Spinal cord (tissue), 9 donors: ENCODE measurements at regions not wholly inside any gene's neighbourhood (a gene's known extent, or its start where the extent isn't known, plus 50 kb on each side); places are given as distances from the start of the nearest gene placed in this dataset.
A peak's percentile ranks its signal among the peaks of the same experiment; 100 is the strongest.

ENCODE experiments used
- DNase-seq, 6 donors: peaks; one replicate each; pipeline versions ENCODE4 v3.0.0 to v3.0.0-alpha.2; 2013 to 2015; ENCODE audit warnings: low spot score in 6 of 6, low read depth in 4 of 6
- H3K27ac ChIP-seq: one replicate; pipeline ENCODE4 v1.5.1; 2013; ENCODE audit warnings: low read depth, low read length, control low read depth
- H3K27me3 ChIP-seq: one replicate; pipeline ENCODE4 v1.6.1; 2013; ENCODE audit warnings: low read length; ENCODE audit not compliant: control insufficient read depth, insufficient read depth
- H3K36me3 ChIP-seq: one replicate; pipeline ENCODE4 v1.6.1; 2013; ENCODE audit warnings: low read length; ENCODE audit not compliant: control insufficient read depth, insufficient read depth
- H3K4me1 ChIP-seq: one replicate; pipeline ENCODE4 v1.6.1; 2013; ENCODE audit warnings: low read length; ENCODE audit not compliant: control insufficient read depth, insufficient read depth
- H3K4me3 ChIP-seq: one replicate; pipeline ENCODE4 v1.5.1; 2013; ENCODE audit warnings: low read depth, low read length, control low read depth
- H3K9me3 ChIP-seq: one replicate; pipeline ENCODE4 v1.6.1; 2013; ENCODE audit warnings: low read length; ENCODE audit not compliant: control insufficient read depth, insufficient read depth
- WGBS: methylation state at CpG from one replicate; pipeline ENCODE4 v1.1.5; 2013; ENCODE audit warnings: missing lambda C conversion rate; ENCODE audit not compliant: insufficient coverage; 5-methylcytosine and 5-hydroxymethylcytosine counted together
- donor health status: healthy.

GRCh38 chr2:175457895-175458448 is 276.5 kb upstream of the ATP5MC3 start:
- Histone ChIP-seq H3K36me3 (no peaks in the 10 kb centered on the region), H3K4me1 (no peaks in the 10 kb centered on the region), H3K27me3 (no peaks in the 10 kb centered on the region), H3K9me3 (no peaks in the 10 kb centered on the region), H3K27ac (no peak overlapping the region), H3K4me3 (no peak overlapping the region)
- no peak for DNase-seq
- 53% methylated on average over 3 of the region's 7 CpGs for WGBS

GRCh38 chr2:175454953-175455389 is 273.5 kb upstream of the ATP5MC3 start:
- H3K36me3 ChIP-seq: no peaks in the 10 kb centered on the region
- H3K27me3 ChIP-seq: no peaks in the 10 kb centered on the region
- no peaks in the 10 kb centered on the region for H3K9me3 ChIP-seq
- H3K4me3 ChIP-seq: no peak overlapping the region
- no peak overlapping the region for H3K27ac ChIP-seq
- WGBS: no CpG with 5 or more reads among the region's 4 CpGs
- DNase-seq: peak in 1 of 6 donors; percentile 74
- no peaks in the 10 kb centered on the region for H3K4me1 ChIP-seq

GRCh38 chr2:175450029-175450760 is 268.7 kb upstream of the ATP5MC3 start:
- no peaks in the 10 kb centered on the region for H3K4me1 ChIP-seq
- no peak overlapping the region for H3K4me3 ChIP-seq
- H3K27me3 ChIP-seq: no peaks in the 10 kb centered on the region
- no peaks in the 10 kb centered on the region for H3K9me3 ChIP-seq
- no peaks in the 10 kb centered on the region for H3K36me3 ChIP-seq
- DNase-seq: peak in 1 of 6 donors; percentile 51
- 90% methylated on average over 1 of the region's 2 CpGs for WGBS
- no peak overlapping the region for H3K27ac ChIP-seq

- H3K9me3 ChIP-seq: no peaks in the 10 kb centered on the region
- no peak overlapping the region for H3K4me3 ChIP-seq
- no peaks in the 10 kb centered on the region for H3K36me3 ChIP-seq
- H3K4me1 ChIP-seq: no peaks in the 10 kb centered on the region
- no peak for DNase-seq
- H3K27ac ChIP-seq: no peak overlapping the region
- no peaks in the 10 kb centered on the region for H3K27me3 ChIP-seq
Observed at GRCh38 chr2:175449616-175450015, 268.1 kb upstream of the ATP5MC3 start.

GRCh38 chr2:175446201-175446600 is 264.7 kb upstream of the ATP5MC3 start:
- Histone ChIP-seq H3K27ac (no peak overlapping the region), H3K27me3 (no peaks in the 10 kb centered on the region), H3K9me3 (no peaks in the 10 kb centered on the region), H3K4me1 (peaks cover 3% of the 10 kb centered on the region), H3K4me3 (no peak overlapping the region), H3K36me3 (no peaks in the 10 kb centered on the region)
- DNase-seq: no peak
- 87% methylated on average over 3 of the region's 4 CpGs for WGBS

- Histone ChIP-seq H3K27ac (no peak overlapping the region), H3K9me3 (no peaks in the 10 kb centered on the region), H3K27me3 (no peaks in the 10 kb centered on the region), H3K4me1 (peaks cover 3% of the 10 kb centered on the region), H3K4me3 (no peak overlapping the region), H3K36me3 (no peaks in the 10 kb centered on the region)
- no peak for DNase-seq
- WGBS: 100% methylated on average over 1 of the region's 3 CpGs
Observed at GRCh38 chr2:175445281-175445680, 263.8 kb upstream of the ATP5MC3 start.

- H3K27ac ChIP-seq: no peak overlapping the region
- 62% methylated on average over 2 of the region's 6 CpGs for WGBS
- no peaks in the 10 kb centered on the region for H3K27me3 ChIP-seq
- H3K9me3 ChIP-seq: no peaks in the 10 kb centered on the region
- peak in 2 of 6 donors; percentile 54 to 73 for DNase-seq
- H3K4me3 ChIP-seq: no peak overlapping the region
- H3K4me1 ChIP-seq: peaks cover 3% of the 10 kb centered on the region
- no peaks in the 10 kb centered on the region for H3K36me3 ChIP-seq
Observed at GRCh38 chr2:175442441-175442840, 260.9 kb upstream of the ATP5MC3 start.

GRCh38 chr2:175441181-175441761 is 259.8 kb upstream of the ATP5MC3 start:
- Histone ChIP-seq H3K36me3 (no peaks in the 10 kb centered on the region), H3K27me3 (no peaks in the 10 kb centered on the region), H3K27ac (no peak overlapping the region), H3K4me1 (peaks cover 3% of the 10 kb centered on the region), H3K9me3 (no peaks in the 10 kb centered on the region), H3K4me3 (no peak overlapping the region)
- DNase-seq: peak in 2 of 6 donors; percentile 71 to 81
- 21% methylated on average over 3 of the region's 5 CpGs for WGBS

GRCh38 chr2:175439416-175439815 is 257.9 kb upstream of the ATP5MC3 start:
- Histone ChIP-seq H3K36me3 (no peaks in the 10 kb centered on the region), H3K27me3 (peaks cover 1% of the 10 kb centered on the region), H3K4me3 (no peak overlapping the region), H3K9me3 (no peaks in the 10 kb centered on the region), H3K4me1 (peaks cover 3% of the 10 kb centered on the region), H3K27ac (no peak overlapping the region)
- no peak for DNase-seq
- WGBS: no CpG with 5 or more reads among the region's 1 CpG

GRCh38 chr2:175437167-175437566 is 255.7 kb upstream of the ATP5MC3 start:
- Histone ChIP-seq H3K9me3 (no peaks in the 10 kb centered on the region), H3K27ac (no peak overlapping the region), H3K36me3 (no peaks in the 10 kb centered on the region), H3K27me3 (peaks cover 2% of the 10 kb centered on the region), H3K4me3 (no peak overlapping the region), H3K4me1 (peaks cover 4% of the 10 kb centered on the region)
- no peak for DNase-seq
